Duodenal mucosa (tissue), 2 donors: ENCODE measurements at regions not wholly inside any gene's neighbourhood (a gene's known extent, or its start where the extent isn't known, plus 50 kb on each side); places are given as distances from the start of the nearest gene placed in this dataset.
"Not testable (repeated sequence)": the region's sequence is repeated elsewhere in the genome, so short reads cannot be mapped to it uniquely, and the experiment has no call there.

Experiments
- H3K27ac ChIP-seq: one replicate; pipeline ENCODE4 v1.7.0; 2013; ENCODE audit warnings: low read depth, low read length
- H3K27me3 ChIP-seq, 2 donors: one replicate each; pipeline ENCODE4 v1.7.0; 2013; ENCODE audit warnings: low read length in 2 of 2, control low read depth in 1 of 2; ENCODE audit not compliant: insufficient read depth in 2 of 2, control insufficient read depth in 1 of 2
- H3K36me3 ChIP-seq, 2 donors: one replicate each; pipeline ENCODE4 v1.7.0; 2013; ENCODE audit warnings: low read length in 2 of 2, control low read depth in 1 of 2; ENCODE audit not compliant: insufficient read depth in 2 of 2, control insufficient read depth in 1 of 2
- H3K4me1 ChIP-seq, 2 donors: one replicate each; pipeline ENCODE4 v1.7.0; 2013; ENCODE audit warnings: low read length in 2 of 2, control low read depth in 1 of 2; ENCODE audit not compliant: insufficient read depth in 2 of 2, control insufficient read depth in 1 of 2
- H3K4me3 ChIP-seq, 2 donors: one replicate each; pipeline ENCODE4 v1.7.0; 2013; ENCODE audit warnings: low read length in 2 of 2, low read depth in 1 of 2
- H3K9ac ChIP-seq, 2 donors: one replicate each; pipeline ENCODE4 v1.7.0; 2013; ENCODE audit warnings: low read length in 2 of 2, low read depth in 1 of 2
- H3K9me3 ChIP-seq, 2 donors: one replicate each; pipeline ENCODE4 v1.7.0; 2013; ENCODE audit warnings: low read length in 2 of 2, control low read depth in 1 of 2; ENCODE audit not compliant: control insufficient read depth in 1 of 2

DNA sequence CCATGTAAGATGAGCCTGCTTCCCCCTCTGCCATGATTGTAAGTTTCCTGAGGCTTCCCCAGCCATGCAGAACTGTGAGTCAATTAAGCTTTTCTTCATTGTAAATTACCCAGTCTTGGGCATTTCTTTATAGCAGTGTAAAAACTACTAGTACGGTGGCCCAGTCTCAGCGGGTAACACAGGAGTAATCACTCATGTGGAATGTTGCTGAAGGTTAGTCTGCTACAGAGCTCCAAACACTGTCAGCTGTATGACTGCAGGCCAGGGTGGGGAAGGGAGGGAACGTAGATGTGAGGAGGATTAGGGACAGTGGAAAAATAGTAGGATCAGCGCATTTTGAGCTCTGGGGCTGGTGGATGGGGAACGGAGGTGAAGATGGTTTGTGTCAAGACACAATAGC lies 711.2 kb upstream of the SOX11 start:
- Histone ChIP-seq H3K27me3 (no peaks in the 10 kb centered on the region), H3K36me3 (no peaks in the 10 kb centered on the region), H3K4me1 (no peaks in the 10 kb centered on the region), H3K4me3 (no peak overlapping the region), H3K27ac (no peak overlapping the region), H3K9ac (no peak overlapping the region), H3K9me3 (peaks cover 8 to 23% of the 10 kb centered on the region in 2 donors)

DNA sequence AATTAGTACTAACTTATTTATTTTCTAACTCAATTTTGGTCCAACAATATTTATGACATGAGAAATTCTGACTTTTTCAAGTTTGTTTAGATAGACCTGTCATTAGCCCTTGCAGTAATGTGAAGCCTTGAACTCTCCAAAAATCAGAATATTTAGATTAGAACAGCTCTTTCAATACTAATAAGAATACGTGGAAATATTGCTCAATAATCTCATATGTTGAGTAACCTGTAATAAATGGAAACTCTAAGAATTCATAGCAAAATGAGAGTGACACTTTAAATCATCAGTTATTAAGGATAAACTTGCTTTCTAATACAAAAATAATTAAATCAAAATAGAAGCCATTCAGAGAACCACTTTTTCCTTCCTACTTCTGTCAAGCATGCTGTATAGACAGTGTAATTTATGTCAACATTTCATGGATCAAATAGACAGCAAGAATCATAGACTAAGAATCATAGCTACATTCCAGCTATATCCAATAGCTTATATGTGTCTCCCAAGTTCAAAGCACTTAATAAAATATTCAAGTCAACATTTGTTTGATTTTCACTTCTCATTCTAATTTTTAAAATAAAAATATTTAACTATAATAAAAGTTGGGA lies 710.3 kb upstream of the SOX11 start:
- H3K4me1 ChIP-seq = no peaks in the 10 kb centered on the region
- no peak overlapping the region for H3K4me3 ChIP-seq
- no peaks in the 10 kb centered on the region for H3K36me3 ChIP-seq
- no peak overlapping the region for H3K27ac ChIP-seq
- H3K9ac ChIP-seq = no peak overlapping the region
- H3K9me3 ChIP-seq = peaks cover 5 to 22% of the 10 kb centered on the region in 2 donors
- no peaks in the 10 kb centered on the region for H3K27me3 ChIP-seq

GRCh38 chr2:4988444-4988843 lies 703.7 kb upstream of the SOX11 start:
- not testable (repeated sequence) for H3K9me3 ChIP-seq, H3K27me3 ChIP-seq, H3K36me3 ChIP-seq, H3K9ac ChIP-seq, H3K27ac ChIP-seq, H3K4me3 ChIP-seq, H3K4me1 ChIP-seq

DNA sequence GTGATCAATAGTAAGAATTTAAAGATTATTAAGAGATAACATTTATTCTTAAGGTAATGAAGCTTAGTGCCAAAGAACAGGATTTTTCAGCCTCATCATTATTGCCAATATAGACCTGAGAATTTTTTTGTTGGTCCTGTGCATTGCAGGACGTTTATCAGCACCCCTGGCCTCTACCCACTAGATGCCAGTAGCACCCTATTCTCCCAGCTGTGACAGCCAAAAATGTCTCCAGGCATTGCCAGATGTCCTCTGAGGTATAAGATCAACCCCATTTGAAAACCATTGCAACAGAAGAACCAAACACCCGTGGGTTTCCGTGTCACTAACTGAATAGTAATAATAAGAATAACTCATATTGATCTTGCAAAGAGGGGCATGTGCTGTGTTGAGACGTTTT lies 700.0 kb upstream of the SOX11 start:
- Histone ChIP-seq H3K36me3 (no peaks in the 10 kb centered on the region), H3K9me3 (peaks cover 0 to 3% of the 10 kb centered on the region in 2 donors), H3K27me3 (no peaks in the 10 kb centered on the region), H3K27ac (no peak overlapping the region), H3K4me1 (no peaks in the 10 kb centered on the region), H3K4me3 (no peak overlapping the region), H3K9ac (no peak overlapping the region)

- H3K27me3 ChIP-seq = no peaks in the 10 kb centered on the region
- no peaks in the 10 kb centered on the region for H3K36me3 ChIP-seq
- H3K9ac ChIP-seq = no peak overlapping the region
- no peak overlapping the region for H3K27ac ChIP-seq
- no peaks in the 10 kb centered on the region for H3K9me3 ChIP-seq
- no peak overlapping the region for H3K4me3 ChIP-seq
- H3K4me1 ChIP-seq = no peaks in the 10 kb centered on the region
Observed at GRCh38 chr2:4995466-4995865, 696.7 kb upstream of the SOX11 start.

GRCh38 chr2:5007596-5007995 lies 684.6 kb upstream of the SOX11 start:
- peaks cover 8 to 13% of the 10 kb centered on the region in 2 donors for H3K9me3 ChIP-seq
- no peaks in the 10 kb centered on the region for H3K36me3 ChIP-seq
- H3K9ac ChIP-seq = no peak overlapping the region

DNA sequence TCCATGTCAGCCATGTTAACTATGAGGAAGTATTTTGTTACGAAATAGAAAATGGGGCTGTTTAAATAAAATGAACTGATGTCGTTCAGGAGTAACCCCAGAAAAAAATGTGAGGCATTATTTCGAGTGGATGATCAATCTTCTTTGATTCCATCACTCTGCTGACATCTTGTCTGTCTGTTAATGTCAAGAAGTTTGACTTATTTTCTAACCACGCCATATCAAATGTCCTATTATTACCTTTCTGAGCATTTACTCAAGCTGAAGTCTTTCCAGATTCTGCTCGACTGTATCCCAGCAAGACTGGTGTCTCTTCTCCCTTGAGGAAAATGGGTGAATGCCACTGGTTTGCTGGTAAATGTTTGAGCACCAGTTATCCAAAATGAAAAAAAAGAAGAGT lies 672.9 kb upstream of the SOX11 start:
- no peak overlapping the region for H3K9ac ChIP-seq
- no peaks in the 10 kb centered on the region for H3K27me3 ChIP-seq
- no peak overlapping the region for H3K27ac ChIP-seq
- no peaks in the 10 kb centered on the region for H3K4me1 ChIP-seq
- H3K4me3 ChIP-seq = no peak overlapping the region
- H3K36me3 ChIP-seq = no peaks in the 10 kb centered on the region
- H3K9me3 ChIP-seq = peaks cover 24 to 35% of the 10 kb centered on the region in 2 donors

More at GRCh38 chr2:5007596-5007995, 684.6 kb upstream of the SOX11 start:
- no peaks in the 10 kb centered on the region for H3K27me3 ChIP-seq
- H3K4me3 ChIP-seq = no peak overlapping the region
- H3K27ac ChIP-seq = no peak overlapping the region
- H3K4me1 ChIP-seq = no peaks in the 10 kb centered on the region

GRCh38 chr2:5020116-5020875 lies 671.9 kb upstream of the SOX11 start:
- H3K9me3 ChIP-seq = peaks cover 24 to 42% of the 10 kb centered on the region in 2 donors
- H3K27ac ChIP-seq = no peak overlapping the region
- no peak overlapping the region for H3K4me3 ChIP-seq
- no peak overlapping the region for H3K9ac ChIP-seq
- no peaks in the 10 kb centered on the region for H3K36me3 ChIP-seq
- H3K4me1 ChIP-seq = no peaks in the 10 kb centered on the region
- H3K27me3 ChIP-seq = no peaks in the 10 kb centered on the region

GRCh38 chr2:5021136-5021535 lies 671.0 kb upstream of the SOX11 start:
- H3K9me3 ChIP-seq = peaks cover 24 to 47% of the 10 kb centered on the region in 2 donors
- H3K27ac ChIP-seq = no peak overlapping the region
- no peak overlapping the region for H3K4me3 ChIP-seq
- H3K9ac ChIP-seq = no peak overlapping the region
- no peaks in the 10 kb centered on the region for H3K27me3 ChIP-seq
- no peaks in the 10 kb centered on the region for H3K4me1 ChIP-seq
- no peaks in the 10 kb centered on the region for H3K36me3 ChIP-seq

DNA sequence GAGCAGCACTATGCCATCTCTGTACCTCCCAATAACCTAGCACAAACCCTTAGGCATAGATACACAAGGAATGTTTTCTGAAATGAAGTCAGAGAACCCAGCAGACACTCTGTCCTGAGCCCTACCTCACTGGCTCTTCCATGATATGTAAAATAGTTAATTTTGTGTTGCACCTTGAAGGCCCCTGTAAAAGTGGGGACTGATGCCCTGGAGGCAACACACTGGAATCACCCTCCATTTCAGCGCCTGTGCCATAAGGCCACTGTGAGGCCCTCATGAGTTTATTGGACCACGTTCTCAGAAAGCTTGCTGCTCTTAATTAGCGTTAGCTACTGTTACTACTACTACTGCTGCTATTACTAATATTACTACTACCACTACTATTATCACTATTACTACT lies 670.1 kb upstream of the SOX11 start:
- no peaks in the 10 kb centered on the region for H3K4me1 ChIP-seq
- no peak overlapping the region for H3K4me3 ChIP-seq
- H3K9ac ChIP-seq = no peak overlapping the region
- peaks cover 24 to 47% of the 10 kb centered on the region in 2 donors for H3K9me3 ChIP-seq
- H3K27ac ChIP-seq = no peak overlapping the region
- H3K27me3 ChIP-seq = no peaks in the 10 kb centered on the region
- no peaks in the 10 kb centered on the region for H3K36me3 ChIP-seq
